HG03558 (cell line): ENCODE measurements at regions not wholly inside any gene's neighbourhood (a gene's known extent, or its start where the extent isn't known, plus 50 kb on each side); places are given as distances from the start of the nearest gene placed in this dataset.
"Not testable (repeated sequence)": the region's sequence is repeated elsewhere in the genome, so short reads cannot be mapped to it uniquely, and the experiment has no call there.

Source experiments
- ATAC-seq: cut with Tn5 transposase; IDR thresholded peaks from one replicate; pipeline ENCODE4 v1.9.1; 2021; ENCODE audit warnings: moderate number of reproducible peaks; ENCODE audit not compliant: unreplicated experiment; ENCODE audit errors: extremely low read depth

DNA sequence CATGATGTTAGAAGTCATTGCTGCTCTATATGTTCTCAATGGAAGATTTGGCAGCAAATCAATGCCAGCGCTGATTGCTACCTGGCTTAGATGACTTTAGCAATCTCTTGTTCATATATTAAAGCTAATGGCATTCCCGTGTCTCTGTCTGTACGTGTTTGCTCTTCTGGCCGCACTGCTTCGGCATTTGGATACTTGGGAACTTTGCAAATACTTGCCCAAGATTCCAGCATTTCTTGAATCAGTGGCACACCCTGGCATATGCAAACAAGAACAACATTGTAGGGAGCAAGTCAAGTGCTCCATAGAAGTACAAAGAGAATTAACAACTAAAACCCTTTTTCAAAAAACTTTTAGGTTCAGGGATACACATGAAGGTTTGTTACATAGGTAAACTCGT lies 128.9 kb upstream of the TMEM164 start:
- ATAC-seq, result no peak

DNA sequence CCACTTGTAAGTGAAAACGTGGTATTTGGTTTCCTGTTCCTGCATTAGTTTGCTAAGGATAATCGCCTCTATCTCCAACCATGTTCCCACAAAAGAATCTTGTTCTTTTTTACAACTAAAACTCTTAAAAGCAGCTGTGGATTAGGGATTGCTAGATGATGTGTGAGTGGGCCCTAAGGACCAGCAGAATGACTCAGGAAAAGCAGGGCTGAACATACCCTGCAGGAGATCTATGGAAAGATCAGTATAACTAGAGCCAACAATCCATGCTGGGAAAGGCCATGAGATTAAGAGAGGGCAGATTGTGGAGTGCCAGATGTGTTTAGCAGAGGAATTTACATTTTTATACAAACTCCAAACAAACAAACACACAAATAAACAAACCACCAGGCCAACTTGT lies 128.4 kb upstream of the TMEM164 start:
- no peak for ATAC-seq

DNA sequence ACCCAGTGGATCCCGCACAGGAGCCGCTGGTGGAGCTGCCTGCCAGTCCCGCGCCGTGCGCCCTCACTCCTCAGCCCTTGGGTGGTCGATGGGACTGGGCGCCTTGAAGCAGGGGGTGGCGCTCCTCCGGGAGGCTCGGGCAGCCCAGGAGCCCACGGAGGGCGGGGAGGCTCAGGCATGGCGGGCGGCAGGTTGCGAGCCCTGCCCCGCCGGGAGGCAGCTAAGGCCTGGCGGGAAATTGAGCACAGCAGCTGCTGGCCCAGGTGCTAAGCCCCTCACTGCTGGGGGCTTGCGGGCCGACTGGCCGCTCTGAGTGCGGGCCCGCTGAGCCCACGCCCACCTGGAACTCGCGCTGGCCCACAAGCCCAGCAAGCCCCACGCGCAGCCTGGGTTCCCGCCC lies 127.1 kb upstream of the TMEM164 start:
- ATAC-seq, result no peak

DNA sequence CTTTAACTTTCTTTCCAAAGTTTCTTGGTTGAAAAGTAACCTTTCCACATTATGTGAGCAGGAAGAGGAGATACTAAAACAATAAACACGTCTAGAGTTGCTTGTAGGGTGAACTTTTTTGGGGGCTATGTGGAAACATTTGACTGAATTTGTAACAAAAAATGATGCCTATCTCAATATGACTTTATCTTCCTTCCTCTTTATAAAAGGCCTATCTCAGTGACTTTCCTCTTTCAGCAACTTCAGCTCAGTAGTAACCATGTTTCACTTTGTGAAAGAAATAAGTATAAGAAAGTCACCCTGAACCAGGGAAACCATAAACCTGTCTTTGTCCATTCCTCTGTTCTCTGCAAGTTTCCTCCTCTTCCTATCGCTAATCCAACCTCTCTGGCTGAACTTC lies 124.7 kb upstream of the TMEM164 start:
- no peak for ATAC-seq

DNA sequence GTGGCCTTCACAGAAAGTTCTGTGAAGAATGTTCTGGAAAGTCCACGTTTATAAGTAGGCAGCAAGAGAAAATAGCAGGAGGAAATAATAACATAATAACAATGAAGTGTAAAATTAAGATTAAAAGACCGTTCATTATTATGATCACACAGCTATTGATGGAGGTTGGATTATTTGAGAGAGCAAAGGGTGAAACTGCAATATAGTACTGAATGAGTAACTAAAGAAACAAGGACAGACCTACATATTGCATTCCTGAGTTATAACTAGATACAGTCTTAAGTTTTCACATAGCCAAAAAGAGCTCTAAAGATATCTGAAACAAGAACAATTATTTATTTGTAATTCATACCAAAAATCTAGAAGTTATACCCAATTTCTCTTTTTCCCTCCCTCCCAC lies 122.9 kb upstream of the TMEM164 start:
- no peak for ATAC-seq

DNA sequence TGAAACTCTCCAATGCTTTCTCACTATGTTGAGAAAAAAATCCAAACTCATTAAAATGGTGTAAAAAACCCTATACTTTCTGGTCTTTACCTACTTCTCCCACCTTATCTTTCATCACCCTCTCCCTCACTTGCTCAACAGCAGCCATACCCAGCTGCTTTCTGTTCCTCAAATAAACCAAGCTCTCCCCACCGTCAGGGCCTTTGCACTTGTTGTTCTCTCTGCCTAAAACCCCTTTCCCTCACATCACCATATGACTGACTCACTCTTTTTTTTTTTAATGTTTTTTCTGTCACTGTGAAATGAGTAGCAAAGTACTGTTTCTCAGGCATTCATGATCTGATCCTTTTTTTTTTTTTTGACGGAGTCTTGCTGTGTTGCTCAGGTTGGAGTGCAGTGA lies 122.3 kb upstream of the TMEM164 start:
- ATAC-seq, result peak; percentile 97

DNA sequence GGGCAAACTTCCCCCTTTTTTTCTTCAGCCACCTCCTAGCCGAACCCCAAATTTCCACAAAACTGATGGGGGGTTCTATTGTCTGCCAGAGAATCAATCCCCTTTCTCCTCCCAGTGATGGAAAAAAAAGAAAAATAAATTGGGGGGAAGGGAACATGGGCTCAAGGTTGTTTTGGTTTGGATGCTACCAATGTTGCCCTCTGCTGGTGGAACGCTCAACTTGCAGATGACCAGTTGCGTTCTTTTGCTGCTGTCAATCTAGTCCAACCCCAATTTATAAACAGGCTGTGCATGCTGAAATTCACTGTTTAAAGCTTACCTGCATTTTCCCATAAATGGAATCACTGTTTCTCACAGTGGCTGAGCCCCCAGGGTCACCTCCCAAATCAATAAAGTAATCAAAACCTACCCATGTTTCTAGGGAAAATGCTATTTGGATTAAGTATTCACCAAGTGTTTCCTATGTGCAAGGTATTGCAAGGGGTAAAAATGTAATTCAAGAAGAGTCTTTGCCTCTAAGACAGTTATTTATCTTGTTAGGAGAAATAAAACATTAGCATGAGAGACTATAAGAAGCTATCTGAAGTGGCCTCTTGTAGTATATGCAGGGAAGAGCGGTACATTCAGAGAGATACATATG lies 116.7 kb upstream of the TMEM164 start:
- no peak for ATAC-seq

DNA sequence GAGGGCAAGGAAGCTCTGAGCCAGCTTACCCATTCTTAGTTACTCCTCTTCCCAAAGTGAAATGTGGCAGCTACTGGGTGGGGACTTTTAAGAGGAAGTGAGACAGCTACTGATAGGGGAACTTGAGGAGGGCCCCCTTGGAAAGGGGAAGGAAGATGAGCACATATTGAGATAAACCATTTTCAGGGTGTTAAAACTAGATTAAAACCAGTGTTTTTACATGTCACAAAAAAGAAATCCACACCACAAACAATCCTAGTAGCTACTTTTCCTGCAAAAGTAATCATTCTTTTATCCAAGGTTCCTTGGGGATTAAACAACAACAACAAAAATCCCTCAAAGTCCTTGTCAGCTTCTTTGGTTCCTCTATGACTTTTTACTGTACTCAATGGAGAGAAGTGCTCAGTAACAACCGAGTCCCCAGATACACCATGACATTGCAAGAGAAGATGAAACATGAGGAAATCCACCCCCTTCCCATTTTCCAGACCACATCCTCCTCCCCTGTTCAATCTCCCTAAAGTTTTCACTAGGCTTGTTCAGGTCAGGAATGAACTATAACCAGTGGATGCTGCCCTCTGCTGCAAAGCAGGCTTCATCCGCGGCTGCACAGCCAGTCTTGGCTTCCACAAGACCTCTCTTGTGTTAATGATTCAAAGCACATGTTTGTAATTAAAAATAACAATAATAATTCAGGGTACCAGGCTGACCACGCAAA lies 113.5 kb upstream of the TMEM164 start:
- ATAC-seq, result no peak

DNA sequence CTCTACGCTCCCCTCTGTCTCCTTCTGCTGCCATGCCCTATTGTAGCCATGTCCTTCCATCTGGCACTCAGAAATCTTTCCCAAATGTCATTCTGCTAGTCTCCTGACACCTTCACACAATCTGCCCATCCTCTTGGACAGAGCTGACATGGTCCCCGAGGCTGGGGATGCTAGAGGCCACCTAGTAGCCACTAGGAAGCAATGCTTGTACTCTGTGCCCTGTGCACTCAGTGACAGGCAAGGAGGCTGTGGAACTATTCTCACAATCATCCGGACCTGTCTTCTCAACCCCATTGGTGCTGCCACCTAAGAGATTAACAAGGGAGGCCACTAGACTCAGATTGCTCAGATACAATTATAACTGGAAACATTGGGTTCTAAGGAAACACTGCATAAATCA lies 112.6 kb upstream of the TMEM164 start:
- no peak for ATAC-seq

DNA sequence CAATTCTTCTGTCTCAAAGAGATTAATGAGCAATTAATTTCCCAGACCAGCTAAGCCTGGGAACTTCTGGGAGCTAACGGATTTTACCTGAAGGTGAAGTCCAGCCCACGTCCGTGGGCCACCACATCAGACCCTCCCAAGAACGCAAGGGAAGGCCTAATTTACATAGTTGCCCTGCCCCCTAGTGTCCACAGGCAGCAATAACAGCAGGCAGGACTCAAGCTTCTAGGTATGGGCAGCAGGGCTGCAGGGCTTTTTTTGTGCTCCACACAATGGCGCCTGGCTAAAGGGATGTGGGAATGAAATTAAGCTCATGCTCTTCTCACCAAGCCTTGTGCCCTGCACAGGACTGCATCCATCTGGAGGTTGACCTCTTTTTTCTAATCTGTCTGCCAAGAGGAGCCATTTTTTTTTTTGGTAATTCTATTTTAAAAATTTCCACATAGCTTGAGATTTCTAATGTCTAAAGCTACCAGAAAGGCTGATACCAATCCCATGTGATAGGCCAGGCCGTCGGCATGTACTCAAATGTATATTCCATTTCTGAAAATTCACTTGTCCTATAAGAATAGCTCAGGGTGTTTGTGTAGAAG lies 111.9 kb upstream of the TMEM164 start:
- peak; percentile 58 for ATAC-seq

DNA sequence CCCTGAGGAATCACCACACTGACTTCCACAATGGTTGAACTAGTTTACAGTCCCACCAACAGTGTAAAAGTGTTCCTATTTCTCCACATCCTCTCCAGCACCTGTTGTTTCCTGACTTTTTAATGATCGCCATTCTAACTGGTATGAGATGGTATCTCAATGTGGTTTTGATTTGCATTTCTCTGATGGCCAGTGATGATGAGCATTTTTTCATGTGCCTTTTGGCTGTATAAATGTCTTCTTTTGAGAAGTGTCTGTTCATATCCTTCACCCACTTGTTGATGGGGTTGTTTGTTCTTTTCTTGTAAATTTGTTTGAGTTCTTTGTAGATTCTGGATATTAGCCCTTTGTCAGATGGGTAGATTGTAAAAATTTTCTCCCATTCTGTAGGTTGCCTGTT lies 106.9 kb upstream of the TMEM164 start:
- ATAC-seq, result not testable (repeated sequence)

DNA sequence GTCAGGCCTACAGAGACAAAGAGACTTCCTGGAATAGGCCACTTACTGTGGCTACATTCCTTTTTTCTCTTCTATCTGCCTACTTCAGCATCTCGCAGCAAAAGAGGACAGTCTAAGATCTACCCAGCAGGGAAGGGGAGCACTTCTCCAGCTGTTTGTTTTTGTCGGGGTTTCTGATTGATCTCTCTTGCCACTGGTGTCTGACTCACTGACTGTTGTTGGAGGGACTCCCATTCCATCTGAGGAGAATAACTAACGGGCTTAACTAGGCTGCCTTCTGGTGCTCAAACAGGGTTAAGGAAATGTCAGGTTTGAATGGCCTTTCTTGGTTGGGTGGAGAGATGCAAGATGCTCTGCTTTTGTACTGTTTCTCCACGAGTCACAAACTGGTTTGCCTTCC lies 100.2 kb upstream of the TMEM164 start:
- no peak for ATAC-seq

DNA sequence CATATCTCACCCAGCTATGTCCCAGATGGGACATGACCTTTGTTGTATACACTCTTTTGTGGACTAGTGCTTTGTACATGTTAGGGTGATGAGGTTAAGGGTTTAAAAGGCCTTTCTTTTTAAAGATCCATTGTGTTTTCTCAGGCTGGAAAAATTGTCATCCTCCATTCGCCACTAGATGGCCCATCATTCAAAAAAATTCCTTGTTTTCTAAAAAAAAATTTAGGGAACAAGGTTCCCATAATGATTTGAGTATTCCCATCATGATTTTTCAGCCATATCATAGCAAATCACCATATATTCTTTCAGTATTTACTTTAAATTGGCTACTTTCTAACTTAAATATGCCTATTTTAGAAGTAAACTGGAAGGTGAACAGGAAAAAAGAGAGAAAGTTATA lies 91.9 kb upstream of the TMEM164 start:
- no peak for ATAC-seq

DNA sequence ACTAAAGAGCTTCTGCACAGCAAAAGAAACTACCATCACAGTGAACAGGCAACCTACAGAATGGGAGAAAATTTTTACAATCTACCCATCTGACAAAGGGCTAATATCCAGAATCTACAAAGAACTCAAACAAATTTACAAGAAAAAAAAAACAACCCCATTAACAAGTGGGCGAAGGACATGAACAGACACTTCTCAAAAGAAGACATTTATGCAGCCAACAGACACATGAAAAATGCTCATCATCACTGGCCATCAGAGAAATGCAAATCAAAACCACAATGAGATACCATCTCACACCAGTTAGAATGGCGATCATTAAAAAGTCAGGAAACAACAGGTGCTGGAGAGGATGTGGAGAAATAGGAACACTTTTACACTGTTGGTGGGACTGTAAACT lies 89.9 kb upstream of the TMEM164 start:
- ATAC-seq, result not testable (repeated sequence)

DNA sequence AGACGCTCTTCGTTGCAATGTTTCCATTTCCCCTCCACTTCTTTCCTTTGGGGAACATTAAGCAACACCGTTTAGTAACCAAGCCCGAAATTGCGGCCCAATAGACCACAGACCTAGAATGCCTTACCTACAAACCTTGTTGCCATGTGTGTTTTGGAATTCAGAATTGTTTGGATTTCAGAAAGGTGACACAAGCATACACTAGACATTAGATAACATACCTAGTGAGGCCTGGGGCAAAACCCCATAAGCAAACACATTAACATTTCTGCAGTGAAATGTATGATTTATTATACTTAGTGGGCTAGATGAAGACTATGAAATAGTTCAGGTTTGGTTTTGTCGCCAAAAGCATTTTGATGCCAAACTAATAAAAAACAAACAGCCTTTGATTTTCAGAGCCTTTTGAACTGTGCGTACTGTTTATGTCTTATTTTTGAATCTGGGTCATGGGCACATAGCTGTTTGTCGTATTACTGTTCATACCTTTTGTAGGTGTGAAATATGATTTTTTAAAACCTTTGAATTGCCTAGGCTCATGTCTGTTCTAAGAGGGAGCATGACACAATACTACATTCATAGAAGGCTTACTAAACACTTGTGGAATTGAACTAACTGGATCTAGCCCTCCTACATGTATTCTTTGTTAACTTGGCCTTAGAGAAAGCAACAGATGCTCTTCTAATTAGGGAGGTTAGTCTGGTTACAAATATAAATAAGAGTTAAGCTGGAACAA lies 88.6 kb upstream of the TMEM164 start:
- ATAC-seq, result no peak

DNA sequence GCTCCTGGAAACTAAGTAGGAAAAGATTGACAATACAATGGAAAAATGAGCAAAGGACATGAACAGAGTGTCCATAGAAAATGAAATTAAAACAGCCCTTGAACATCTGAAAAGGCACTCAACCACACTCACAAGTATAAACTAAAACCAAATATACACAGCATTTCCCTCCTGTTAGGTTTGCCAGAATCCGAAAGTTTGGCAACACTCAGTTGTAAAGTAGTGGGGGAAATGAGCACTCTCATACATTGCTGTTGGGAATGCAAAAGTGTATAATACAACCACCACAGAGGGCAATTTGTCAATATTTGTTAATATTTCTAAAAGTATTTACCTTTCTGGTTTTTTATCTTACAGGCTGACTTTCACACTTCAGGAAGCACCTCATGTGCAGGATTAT lies 84.2 kb upstream of the TMEM164 start:
- no peak for ATAC-seq

DNA sequence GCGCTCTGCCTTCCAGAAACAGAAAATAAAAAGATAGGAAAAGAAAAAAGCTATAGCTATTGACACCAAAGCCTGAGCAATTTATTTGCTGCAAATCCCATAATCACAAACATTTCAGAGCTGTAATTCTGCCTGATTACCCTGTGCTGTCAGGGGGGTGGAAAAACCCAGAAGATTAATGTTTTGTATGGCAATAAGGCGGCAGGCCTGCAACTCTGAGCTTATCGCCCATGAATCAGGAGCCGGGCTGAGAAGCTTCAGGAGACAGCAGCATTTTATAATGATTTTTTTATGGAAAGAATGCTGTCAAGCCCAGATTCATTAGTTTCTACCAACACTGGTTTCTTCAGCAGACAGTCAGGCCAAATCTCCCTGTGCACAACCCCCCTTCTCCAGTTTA lies 82.6 kb upstream of the TMEM164 start:
- no peak for ATAC-seq

DNA sequence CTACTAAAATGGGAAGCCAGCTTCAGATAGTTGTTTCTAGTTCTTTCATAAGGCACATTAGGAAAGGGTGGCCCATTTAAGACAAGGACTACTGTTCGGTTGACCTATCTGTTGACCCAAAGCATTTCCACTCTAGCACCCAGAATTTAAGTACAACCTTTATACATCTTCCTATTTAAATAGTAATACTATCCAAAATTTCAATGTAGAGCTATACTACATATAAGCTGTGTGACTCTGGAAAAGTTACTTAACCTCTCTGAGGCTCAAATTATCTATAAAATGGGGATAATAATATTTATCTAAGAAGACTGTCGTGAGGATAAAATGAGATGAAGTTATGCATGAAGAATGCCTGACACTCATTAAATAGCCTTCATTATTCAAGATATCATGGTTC lies 82.0 kb upstream of the TMEM164 start:
- ATAC-seq, result no peak

DNA sequence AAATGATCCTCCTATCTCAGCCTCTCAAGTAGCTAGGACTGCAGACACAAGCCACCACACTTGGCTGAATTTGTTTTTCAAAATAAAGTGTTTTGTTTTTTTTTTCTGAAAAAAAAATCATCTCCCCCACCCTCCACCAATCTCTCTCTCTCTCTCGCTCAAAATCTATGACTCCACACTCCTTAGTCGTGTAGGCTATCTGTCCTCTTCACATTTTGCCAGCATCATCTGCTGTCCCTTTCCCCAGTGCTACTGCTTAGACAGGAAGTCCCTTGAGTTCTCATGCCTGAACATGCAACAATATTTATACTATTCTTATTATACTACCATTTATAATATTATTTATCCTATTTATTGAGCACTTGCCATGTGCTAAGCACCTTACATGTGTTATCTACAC lies 80.7 kb upstream of the TMEM164 start:
- ATAC-seq, result no peak

DNA sequence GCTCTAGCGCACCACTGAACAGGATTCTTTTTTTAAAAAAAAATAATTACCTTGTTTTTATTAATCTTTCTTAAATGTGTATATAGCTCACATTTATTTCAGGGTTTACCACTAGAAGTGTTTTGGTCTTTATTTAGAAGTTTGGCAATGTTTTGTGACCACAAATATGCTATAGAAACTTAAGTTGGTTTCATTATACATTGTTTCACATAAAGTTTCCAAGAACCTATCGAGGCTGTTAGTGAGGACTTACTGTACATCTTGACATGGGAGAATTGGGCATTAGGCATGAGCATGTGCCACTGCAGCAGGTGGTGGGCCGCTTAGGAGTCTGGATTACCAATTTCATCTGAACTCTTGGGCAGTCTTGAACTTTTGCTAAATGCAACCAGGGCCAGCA lies 77.9 kb upstream of the TMEM164 start:
- not testable (repeated sequence) for ATAC-seq

DNA sequence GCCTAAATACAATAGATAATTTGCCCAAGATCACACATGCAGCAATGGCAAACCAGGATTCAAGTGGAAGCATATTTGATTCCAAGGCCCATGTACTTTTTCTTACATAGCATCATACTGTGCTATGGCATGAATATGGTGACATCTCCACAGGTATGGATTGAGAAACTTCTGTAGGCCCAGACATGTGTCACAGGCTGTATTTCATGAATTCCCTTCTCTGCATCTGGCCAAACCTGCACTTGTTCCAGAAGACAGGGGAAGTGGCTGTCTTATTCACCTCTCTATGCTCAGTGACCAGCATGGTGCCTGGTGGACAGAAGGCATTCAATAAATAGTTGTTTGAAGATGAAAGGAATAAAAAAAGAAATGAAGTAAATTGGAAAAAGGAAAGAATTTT lies 77.3 kb upstream of the TMEM164 start:
- ATAC-seq, result no peak
